ENCODE measurements at regions not wholly inside any gene's neighbourhood (a gene's known extent, or its start where the extent isn't known, plus 50 kb on each side); places are given as distances from the start of the nearest gene placed in this dataset.

DNA sequence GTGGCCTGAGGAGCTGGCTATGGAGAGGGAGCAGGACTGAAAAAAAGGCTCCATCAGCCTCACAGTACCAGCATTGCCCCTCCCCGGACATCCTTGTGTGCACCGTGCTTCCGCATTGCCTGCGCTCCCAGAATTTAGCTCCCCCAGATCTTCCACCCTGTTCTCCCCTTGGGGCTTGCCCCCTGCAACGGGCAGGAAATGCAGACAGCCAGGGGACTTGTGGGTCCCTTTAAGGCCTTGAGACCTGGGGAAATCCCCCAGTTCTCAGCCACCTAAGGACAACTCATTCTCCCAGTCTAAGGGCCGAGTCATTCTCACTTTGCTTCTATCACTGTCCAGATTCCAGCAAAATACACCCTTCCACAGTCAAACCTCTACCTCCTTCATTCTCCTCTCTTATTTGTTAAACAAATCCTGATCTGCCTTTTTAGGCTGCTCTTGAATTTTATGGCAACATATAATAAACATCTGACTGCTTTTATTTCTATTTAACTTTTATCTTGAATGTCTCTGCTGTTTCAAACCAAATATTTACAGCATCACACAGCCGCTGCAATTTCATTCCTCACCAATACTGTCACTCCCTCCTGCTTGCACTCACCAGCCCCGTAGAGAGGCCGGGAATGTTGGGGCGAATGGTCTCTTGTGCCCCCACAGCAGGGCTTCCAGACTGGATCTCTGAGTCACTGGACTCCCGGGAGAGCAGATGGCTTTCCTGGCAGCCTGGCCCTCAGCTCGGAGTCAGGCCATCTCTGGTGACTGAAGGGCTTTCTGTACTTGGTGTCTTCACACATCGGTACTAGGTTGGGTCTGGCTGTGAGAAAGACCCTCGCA is 221.9 kb downstream of the TSHZ3 start:
- Histone ChIP-seq H3K36me3 (replicated peaks) (no peaks in the 10 kb centered on the region), H3K27ac (peak overlapping the region; percentile 99), H3K27me3 (replicated peaks) (no peaks in the 10 kb centered on the region), H3K4me3 (ENCODE audit: low read depth, low read length) (peak overlapping the region; percentile 12)
- no peak for TF ChIP-seq CTCF (IDR thresholded peaks at IDR 0.05; ENCODE audit: low read depth, low read length, missing control alignments)
- peak; percentile 97 for DNase-seq
- in situ Hi-C loops (cut with HindIII; ENCODE audit: low pct_ligation_motif_present, low sequenced_read_pairs), result no loop called here

DNA sequence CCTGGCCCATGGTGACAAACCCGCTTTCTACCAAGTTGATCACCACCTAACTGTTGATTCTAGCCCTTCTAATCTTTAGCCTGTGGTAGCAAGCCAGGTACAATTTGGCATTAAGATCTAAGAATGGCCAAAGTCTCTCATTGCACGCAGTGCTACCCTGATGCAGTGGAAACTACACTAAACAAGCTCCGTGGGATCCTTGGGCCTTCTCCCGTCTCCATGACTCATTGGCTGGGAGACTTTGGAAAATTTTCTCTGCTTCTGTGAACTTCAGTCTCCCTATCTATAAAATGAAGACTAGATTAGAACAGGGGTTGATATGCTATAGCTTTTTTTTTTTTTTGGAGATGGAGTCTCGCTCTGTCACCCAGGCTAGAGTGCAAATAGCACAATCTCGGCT is 223.0 kb downstream of the TSHZ3 start:
- H3K4me3 ChIP-seq (ENCODE audit: low read depth, low read length), result no peak overlapping the region
- TF ChIP-seq CTCF (IDR thresholded peaks at IDR 0.05; ENCODE audit: low read depth, low read length, missing control alignments), result no peak
- peak overlapping the region; percentile 99 for H3K27ac ChIP-seq
- no peak for DNase-seq
- H3K27me3 ChIP-seq (replicated peaks), result no peaks in the 10 kb centered on the region
- in situ Hi-C loops (cut with HindIII; ENCODE audit: low pct_ligation_motif_present, low sequenced_read_pairs), result no loop called here
- H3K36me3 ChIP-seq (replicated peaks), result no peaks in the 10 kb centered on the region

DNA sequence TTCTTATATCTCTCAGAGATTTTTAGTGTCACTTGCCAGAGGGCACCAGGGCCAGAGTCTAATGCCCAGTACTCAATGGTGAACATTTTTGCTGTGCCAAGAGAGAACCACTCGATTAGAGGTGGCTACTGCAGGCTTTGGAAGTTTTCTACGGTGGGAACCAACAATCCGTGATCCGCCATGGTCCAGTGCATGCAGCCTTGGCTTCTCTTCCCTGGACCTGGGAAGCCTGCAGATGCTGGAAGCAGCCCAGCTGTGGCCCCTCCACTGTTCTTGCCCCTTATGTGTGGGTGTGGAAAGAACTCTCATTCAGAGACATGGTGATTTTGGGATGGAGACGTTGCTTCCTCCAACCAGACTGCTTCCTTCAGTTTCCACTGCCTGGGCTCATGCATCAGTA is 224.2 kb downstream of the TSHZ3 start:
- no peaks in the 10 kb centered on the region for H3K36me3 ChIP-seq (replicated peaks)
- TF ChIP-seq CTCF (IDR thresholded peaks at IDR 0.05; ENCODE audit: low read depth, low read length, missing control alignments), result no peak
- no peak overlapping the region for H3K27ac ChIP-seq
- in situ Hi-C loops (cut with HindIII; ENCODE audit: low pct_ligation_motif_present, low sequenced_read_pairs), result no loop called here
- no peak for DNase-seq
- H3K27me3 ChIP-seq (replicated peaks), result no peaks in the 10 kb centered on the region
- no peak overlapping the region for H3K4me3 ChIP-seq (ENCODE audit: low read depth, low read length)

DNA sequence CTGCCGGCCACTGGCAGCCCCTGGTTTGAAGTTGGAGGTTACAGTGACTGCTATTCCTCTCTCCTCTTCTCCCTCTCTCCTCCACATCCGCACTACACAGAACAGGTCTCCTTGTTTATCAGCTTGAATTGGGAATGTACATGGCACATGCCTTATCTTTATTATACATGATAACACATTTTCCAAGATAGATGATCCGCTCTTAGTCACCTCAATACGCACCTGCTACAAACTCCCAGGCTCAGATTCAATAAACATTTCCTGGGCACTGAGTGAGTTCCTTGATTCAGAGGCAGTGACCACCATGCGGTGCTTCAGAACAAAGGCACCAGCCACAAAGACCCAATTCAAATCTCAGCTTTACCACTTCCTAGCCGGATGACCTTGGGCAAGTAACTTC is 227.7 kb downstream of the TSHZ3 start:
- no peaks in the 10 kb centered on the region for H3K27me3 ChIP-seq (replicated peaks)
- no peak overlapping the region for H3K27ac ChIP-seq
- no peak for TF ChIP-seq CTCF (IDR thresholded peaks at IDR 0.05; ENCODE audit: low read depth, low read length, missing control alignments)
- no peak for DNase-seq
- no peak overlapping the region for H3K4me3 ChIP-seq (ENCODE audit: low read depth, low read length)
- in situ Hi-C loops (cut with HindIII; ENCODE audit: low pct_ligation_motif_present, low sequenced_read_pairs), result no loop called here
- H3K36me3 ChIP-seq (replicated peaks), result no peaks in the 10 kb centered on the region

DNA sequence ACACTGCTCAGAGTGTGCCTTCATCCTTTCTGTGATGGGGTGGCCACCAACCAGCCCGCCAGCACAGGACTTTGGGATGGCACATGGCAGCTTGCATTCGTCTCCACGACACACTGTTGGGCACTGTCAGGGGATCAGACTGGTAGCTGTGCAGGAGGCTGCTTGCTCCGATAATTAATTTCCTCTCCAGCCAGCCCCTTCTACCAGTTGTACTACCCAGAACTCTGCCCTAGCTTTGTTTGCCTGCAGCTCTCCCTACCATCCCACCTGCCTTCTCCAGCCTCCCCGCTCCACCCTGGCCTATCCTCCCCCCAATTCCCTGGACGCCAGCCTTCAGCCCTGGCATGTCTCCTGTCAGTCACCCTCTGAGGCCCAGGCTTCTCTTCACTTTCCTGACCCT is 228.3 kb downstream of the TSHZ3 start:
- Histone ChIP-seq H3K27me3 (replicated peaks) (no peaks in the 10 kb centered on the region), H3K4me3 (ENCODE audit: low read depth, low read length) (no peak overlapping the region), H3K27ac (no peak overlapping the region), H3K36me3 (replicated peaks) (no peaks in the 10 kb centered on the region)
- in situ Hi-C loops (cut with HindIII; ENCODE audit: low pct_ligation_motif_present, low sequenced_read_pairs), result no loop called here
- no peak for DNase-seq
- no peak for TF ChIP-seq CTCF (IDR thresholded peaks at IDR 0.05; ENCODE audit: low read depth, low read length, missing control alignments)

All from brain microvascular endothelial cell (primary cell).